ENCODE measurements at regions not wholly inside any gene's neighbourhood (a gene's known extent, or its start where the extent isn't known, plus 50 kb on each side); places are given as distances from the start of the nearest gene placed in this dataset.

DNA sequence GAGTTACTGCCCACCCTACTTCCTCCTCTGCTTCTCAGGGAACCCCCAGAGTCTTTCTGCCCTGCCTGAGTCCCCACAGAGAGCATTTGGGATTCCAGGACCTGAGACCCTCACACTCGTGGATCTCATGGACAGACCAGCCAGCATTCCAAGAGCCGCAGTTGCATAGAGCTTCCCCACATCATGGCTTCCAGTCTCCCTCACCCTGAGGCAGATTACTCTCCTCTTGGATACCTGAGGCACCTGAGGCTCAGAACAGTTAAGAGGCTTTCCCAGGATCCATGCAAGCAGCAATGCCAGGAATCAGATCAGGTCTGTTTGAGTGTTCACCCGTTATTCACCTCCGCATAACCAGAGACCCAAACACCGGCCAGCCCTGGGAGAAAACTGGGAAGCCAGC is 102.2 kb downstream of the TRIM29 start:
- Histone ChIP-seq H3K79me2 (ENCODE audit: insufficient read depth, low read length) (no peaks in the 10 kb centered on the region), H3K4me1 (ENCODE audit: insufficient read depth, low read length) (no peaks in the 10 kb centered on the region), H3K36me3 (replicated peaks in 1 of 2; ENCODE audit: control insufficient read depth in 1 of 2, insufficient read depth in 2 of 2, low read length in 2 of 2) (no peaks in the 10 kb centered on the region), H2AFZ (ENCODE audit: low read length) (no peak overlapping the region), H4K20me1 (ENCODE audit: insufficient read depth, low read length) (no peaks in the 10 kb centered on the region), H3K4me2 (ENCODE audit: low read depth, low read length) (no peak overlapping the region), H3K27ac (ENCODE audit: extremely low read length, insufficient read depth, low read length) (no peak overlapping the region), H3K9me3 (ENCODE audit: low read length) (no peaks in the 10 kb centered on the region), H3K27me3 (ENCODE audit: control insufficient read depth in 1 of 2, insufficient read depth in 2 of 2, low read length in 2 of 2) (peaks cover 2 to 31% of the 10 kb centered on the region in 2 experiments; a peak in 3 of 5 replicates), H3K9ac (ENCODE audit: insufficient read depth, low read depth, low read length) (no peak overlapping the region), H3K4me3 (replicated peaks in 1 of 3; ENCODE audit: insufficient read depth in 1 of 3, low read depth in 2 of 3, low read length in 3 of 3) (no peak overlapping the region)
- TF ChIP-seq ZNF629 (CRISPR knock-in tag; conservative IDR thresholded peaks at IDR 0.05) = no peak
- TF ChIP-seq ONECUT2 (CRISPR knock-in tag; IDR thresholded peaks at IDR 0.05) = no peak
- TF ChIP-seq ZNF430 (CRISPR knock-in tag; IDR thresholded peaks at IDR 0.05) = no peak
- no peak for TF ChIP-seq ZBTB7A (CRISPR knock-in tag; IDR thresholded peaks at IDR 0.05)
- TF ChIP-seq IKZF4 (CRISPR knock-in tag; IDR thresholded peaks at IDR 0.05; ENCODE audit: borderline replicate concordance, low read depth, not compliant biosample characterization) = no peak
- no peak for TF ChIP-seq ZNF780A (CRISPR knock-in tag; IDR thresholded peaks at IDR 0.05)
- no peak for TF ChIP-seq BORCS8-MEF2B (CRISPR knock-in tag; IDR thresholded peaks at IDR 0.05)
- TF ChIP-seq RCOR2 (CRISPR knock-in tag; IDR thresholded peaks at IDR 0.05) = no peak
- no peak for TF ChIP-seq ZNF317 (CRISPR knock-in tag; IDR thresholded peaks at IDR 0.05)
- TF ChIP-seq ZBTB39 (CRISPR knock-in tag; IDR thresholded peaks at IDR 0.05) = no peak
- TF ChIP-seq MYNN (CRISPR knock-in tag; IDR thresholded peaks at IDR 0.05; ENCODE audit: low read depth) = no peak
- no peak for TF ChIP-seq HOXA7 (CRISPR knock-in tag; IDR thresholded peaks at IDR 0.05)
- BruUV-seq (replicated peaks) = no TSS peak
- DNase-seq (ENCODE audit: low spot score) = no peak
- intact Hi-C loops (cut with micrococcal nuclease; ENCODE audit: unreplicated experiment) = no loop called here
- no peak for ATAC-seq
- ChIA-PET CTCF (ENCODE audit: low intra/inter-chr PET ratio, low total read pairs) (no interaction called here), POLR2A (no interaction called here)
- FAIRE-seq = no peak
- whole genome bisulfite sequencing (ENCODE audit: low lambda C conversion rate) = 57% methylated on average over 5 of the region's 5 CpGs
- in situ Hi-C loops (cut with HindIII; ENCODE audit: extremely low pct_ligation_motif_present, low pct_unique_long_range_greater_than_20kb) = no loop called here

Data from HepG2 (cell line).